Central memory CD8-positive, alpha-beta T cell (primary cell): ENCODE measurements at regions not wholly inside any gene's neighbourhood (a gene's known extent, or its start where the extent isn't known, plus 50 kb on each side); places are given as distances from the start of the nearest gene placed in this dataset.

Source experiments
- ATAC-seq: fragments of 150-1000 bp; cut with Tn5 transposase; replicated peaks from 2 replicates; pipeline ENCODE4 v1.10.0; 2022; ENCODE audit warnings: mild to moderate bottlenecking, moderate FRiP score, moderate number of reproducible peaks; ENCODE audit not compliant: poor library complexity, severe bottlenecking; ENCODE audit errors: extremely low read depth
- DNase-seq, 2 donors: peaks; one replicate each; pipeline ENCODE4 v3.0.0; 2021; ENCODE audit warnings: low spot score in 2 of 2
- H3K27ac Mint-ChIP-seq: one replicate; pipeline ENCODE4 v1.8.0; 2022; ENCODE audit warnings: low read depth, mild to moderate bottlenecking, moderate library complexity, mixed read lengths
- H3K27me3 Mint-ChIP-seq: one replicate; pipeline ENCODE4 v1.8.0; 2022; ENCODE audit warnings: mixed read lengths
- H3K36me3 Mint-ChIP-seq: one replicate; pipeline ENCODE4 v1.8.0; 2022; ENCODE audit warnings: mild to moderate bottlenecking, moderate library complexity, mixed read lengths; ENCODE audit not compliant: insufficient read depth
- H3K4me1 Mint-ChIP-seq: one replicate; pipeline ENCODE4 v1.8.0; 2022; ENCODE audit warnings: mixed read lengths
- H3K4me3 Mint-ChIP-seq: one replicate; pipeline ENCODE4 v1.8.0; 2022; ENCODE audit warnings: mild to moderate bottlenecking, moderate library complexity, mixed read lengths
- H3K9me3 Mint-ChIP-seq: one replicate; pipeline ENCODE4 v1.8.0; 2022; ENCODE audit warnings: mixed read lengths

DNA sequence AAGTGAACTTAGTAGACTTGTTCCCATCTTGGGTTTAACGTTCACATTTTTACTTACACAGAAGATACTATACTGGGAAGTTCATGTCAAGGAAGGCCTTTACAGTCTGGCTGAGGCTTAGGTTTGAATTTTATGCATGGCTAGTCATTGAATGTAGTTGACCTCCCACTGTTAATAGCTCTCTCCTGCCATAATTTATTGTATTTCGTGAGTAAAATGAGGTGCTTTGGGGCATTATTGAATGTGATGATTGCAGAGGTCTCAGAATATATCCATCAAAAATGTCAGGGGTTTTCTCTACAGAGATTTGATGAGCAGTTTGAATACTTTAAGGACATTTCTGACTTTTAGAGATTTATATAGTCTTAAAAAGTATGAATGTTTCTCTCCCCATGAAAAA is 356.6 kb upstream of the GRM7 start:
- H3K9me3 Mint-ChIP-seq, result peaks cover 33% of the 10 kb centered on the region
- H3K36me3 Mint-ChIP-seq, result no peaks in the 10 kb centered on the region
- no peaks in the 10 kb centered on the region for H3K27me3 Mint-ChIP-seq
- DNase-seq (no peak), ATAC-seq (no peak)
- H3K4me1 Mint-ChIP-seq, result no peaks in the 10 kb centered on the region
- no peak overlapping the region for H3K27ac Mint-ChIP-seq
- H3K4me3 Mint-ChIP-seq, result no peak overlapping the region

GRCh38 chr3:6504834-6505233 is 356.1 kb upstream of the GRM7 start:
- Mint-ChIP-seq H3K27me3 (no peaks in the 10 kb centered on the region), H3K9me3 (peaks cover 33% of the 10 kb centered on the region), H3K4me1 (no peaks in the 10 kb centered on the region), H3K4me3 (no peak overlapping the region), H3K36me3 (no peaks in the 10 kb centered on the region), H3K27ac (no peak overlapping the region)
- DNase-seq, result no peak
- ATAC-seq, result no peak

DNA sequence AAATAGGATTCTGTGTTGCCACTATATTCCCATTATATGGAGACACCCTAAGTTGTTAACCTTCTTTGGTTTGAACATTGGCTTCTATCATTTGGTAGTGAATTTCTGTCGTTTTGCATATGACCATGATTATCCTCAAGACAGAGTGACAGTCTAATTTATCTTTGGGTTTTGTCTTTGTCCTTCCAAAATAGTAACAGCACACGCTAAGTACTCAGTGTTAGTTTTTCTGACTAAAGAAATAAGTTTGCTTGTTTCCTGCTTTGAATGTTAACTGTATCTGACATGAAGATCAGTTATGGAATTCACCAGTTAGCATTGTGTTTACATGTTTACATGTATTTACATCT is 352.5 kb upstream of the GRM7 start:
- no peaks in the 10 kb centered on the region for H3K36me3 Mint-ChIP-seq
- no peak overlapping the region for H3K4me3 Mint-ChIP-seq
- peaks cover 21% of the 10 kb centered on the region for H3K9me3 Mint-ChIP-seq
- no peak for ATAC-seq
- H3K4me1 Mint-ChIP-seq, result no peaks in the 10 kb centered on the region
- no peaks in the 10 kb centered on the region for H3K27me3 Mint-ChIP-seq
- DNase-seq, result no peak
- no peak overlapping the region for H3K27ac Mint-ChIP-seq

DNA sequence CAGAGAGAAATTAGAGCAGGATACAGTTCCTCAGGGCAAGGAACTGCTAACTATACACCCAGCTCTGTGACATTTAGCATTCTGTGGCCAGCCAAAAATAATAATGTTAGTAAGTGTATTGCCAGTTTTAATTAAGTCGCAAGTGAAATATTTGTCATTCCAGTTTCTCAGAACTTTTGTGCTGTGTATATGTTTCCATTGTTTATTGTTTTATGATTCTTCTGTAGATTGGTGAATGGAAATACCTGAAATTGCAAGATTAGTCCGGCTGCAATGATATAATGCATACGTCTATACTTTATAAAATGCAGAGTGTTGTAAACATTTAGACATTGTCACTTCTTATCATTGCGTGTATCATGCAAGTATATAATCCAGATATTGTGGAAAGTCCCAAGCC is 351.3 kb upstream of the GRM7 start:
- no peaks in the 10 kb centered on the region for H3K4me1 Mint-ChIP-seq
- H3K9me3 Mint-ChIP-seq, result peaks cover 20% of the 10 kb centered on the region
- H3K27me3 Mint-ChIP-seq, result no peaks in the 10 kb centered on the region
- DNase-seq (no peak), ATAC-seq (no peak)
- H3K27ac Mint-ChIP-seq, result no peak overlapping the region
- no peak overlapping the region for H3K4me3 Mint-ChIP-seq
- H3K36me3 Mint-ChIP-seq, result no peaks in the 10 kb centered on the region

- Mint-ChIP-seq H3K4me1 (no peaks in the 10 kb centered on the region), H3K27me3 (no peaks in the 10 kb centered on the region), H3K36me3 (no peaks in the 10 kb centered on the region), H3K9me3 (peaks cover 22% of the 10 kb centered on the region), H3K4me3 (no peak overlapping the region), H3K27ac (no peak overlapping the region)
- ATAC-seq (no peak), DNase-seq (no peak)
Measured at GRCh38 chr3:6510713-6511112, 350.2 kb upstream of the GRM7 start.

- H3K27ac Mint-ChIP-seq, result no peak overlapping the region
- no peaks in the 10 kb centered on the region for H3K36me3 Mint-ChIP-seq
- no peaks in the 10 kb centered on the region for H3K4me1 Mint-ChIP-seq
- no peak for ATAC-seq
- no peaks in the 10 kb centered on the region for H3K27me3 Mint-ChIP-seq
- no peak for DNase-seq
- H3K9me3 Mint-ChIP-seq, result peaks cover 17% of the 10 kb centered on the region
- no peak overlapping the region for H3K4me3 Mint-ChIP-seq
Measured at GRCh38 chr3:6512172-6512800, 348.6 kb upstream of the GRM7 start.

DNA sequence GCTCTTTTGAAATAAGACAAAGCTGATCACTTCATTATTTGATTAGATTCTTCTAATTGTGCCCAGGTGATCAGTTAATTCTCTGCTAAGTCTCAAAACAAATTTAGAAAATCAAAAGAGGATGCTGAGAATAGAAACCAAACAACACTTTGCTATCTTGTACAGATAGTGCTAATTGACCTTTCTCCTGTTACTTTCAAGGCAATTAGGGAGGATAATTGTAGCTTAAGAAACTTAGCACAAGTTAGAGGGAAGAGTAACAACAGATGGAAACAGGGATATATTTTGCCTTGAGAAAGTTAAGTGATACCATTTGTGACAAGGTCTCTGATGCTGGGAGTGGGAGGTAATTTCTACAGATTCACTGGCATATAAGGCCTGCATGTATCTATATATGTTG is 344.8 kb upstream of the GRM7 start:
- Mint-ChIP-seq H3K27ac (no peak overlapping the region), H3K36me3 (no peaks in the 10 kb centered on the region), H3K4me3 (no peak overlapping the region), H3K27me3 (no peaks in the 10 kb centered on the region), H3K4me1 (no peaks in the 10 kb centered on the region), H3K9me3 (peaks cover 21% of the 10 kb centered on the region)
- no peak for DNase-seq
- no peak for ATAC-seq

- H3K27me3 Mint-ChIP-seq, result no peaks in the 10 kb centered on the region
- DNase-seq (no peak), ATAC-seq (no peak)
- no peak overlapping the region for H3K4me3 Mint-ChIP-seq
- H3K9me3 Mint-ChIP-seq, result peaks cover 21% of the 10 kb centered on the region
- H3K4me1 Mint-ChIP-seq, result no peaks in the 10 kb centered on the region
- no peaks in the 10 kb centered on the region for H3K36me3 Mint-ChIP-seq
- H3K27ac Mint-ChIP-seq, result no peak overlapping the region
Measured at GRCh38 chr3:6516694-6517093, 344.2 kb upstream of the GRM7 start.

DNA sequence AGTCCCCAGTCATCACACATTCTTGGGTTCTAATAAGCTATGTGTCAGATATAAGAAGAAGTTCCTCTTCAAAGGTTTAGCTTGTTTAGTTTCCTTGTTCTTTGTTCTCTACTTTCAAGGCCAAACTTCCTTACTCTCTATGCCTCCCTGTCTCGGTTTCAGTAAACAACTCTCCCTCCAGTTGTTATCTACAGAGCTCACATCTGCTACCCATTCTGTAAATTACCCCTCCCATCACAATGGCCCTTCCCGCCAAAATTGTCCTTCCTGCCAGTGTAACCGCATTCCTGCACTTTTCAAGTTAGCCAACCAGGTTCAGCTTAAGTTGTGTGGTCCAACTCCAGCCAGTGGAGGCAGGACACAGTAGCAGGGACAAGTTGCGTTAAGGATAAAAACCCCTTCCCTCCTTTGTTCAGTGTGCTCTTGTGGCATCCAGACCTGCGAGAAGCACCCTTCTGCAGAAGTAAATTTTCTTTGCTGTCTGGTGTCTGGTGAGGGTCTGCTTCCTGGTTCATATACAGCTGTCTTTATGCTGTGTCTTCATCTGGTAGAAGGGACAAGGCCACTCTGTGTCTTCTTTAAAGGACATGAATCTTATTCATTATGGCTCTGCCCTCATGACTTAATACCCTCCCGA is 342.1 kb upstream of the GRM7 start:
- Mint-ChIP-seq H3K4me3 (no peak overlapping the region), H3K36me3 (no peaks in the 10 kb centered on the region), H3K27me3 (no peaks in the 10 kb centered on the region), H3K27ac (no peak overlapping the region), H3K9me3 (peaks cover 21% of the 10 kb centered on the region), H3K4me1 (no peaks in the 10 kb centered on the region)
- DNase-seq, result no peak
- ATAC-seq, result no peak

- peaks cover 10% of the 10 kb centered on the region for H3K9me3 Mint-ChIP-seq
- no peaks in the 10 kb centered on the region for H3K4me1 Mint-ChIP-seq
- no peak overlapping the region for H3K27ac Mint-ChIP-seq
- no peaks in the 10 kb centered on the region for H3K36me3 Mint-ChIP-seq
- no peaks in the 10 kb centered on the region for H3K27me3 Mint-ChIP-seq
- H3K4me3 Mint-ChIP-seq, result no peak overlapping the region
- DNase-seq (no peak), ATAC-seq (no peak)
Measured at GRCh38 chr3:6521369-6522113, 339.4 kb upstream of the GRM7 start.

- H3K27ac Mint-ChIP-seq, result no peak overlapping the region
- peaks cover 10% of the 10 kb centered on the region for H3K9me3 Mint-ChIP-seq
- no peaks in the 10 kb centered on the region for H3K4me1 Mint-ChIP-seq
- DNase-seq (no peak), ATAC-seq (no peak)
- H3K27me3 Mint-ChIP-seq, result no peaks in the 10 kb centered on the region
- H3K4me3 Mint-ChIP-seq, result no peak overlapping the region
- no peaks in the 10 kb centered on the region for H3K36me3 Mint-ChIP-seq
Measured at GRCh38 chr3:6522191-6522590, 338.7 kb upstream of the GRM7 start.

GRCh38 chr3:6523043-6523442 is 337.9 kb upstream of the GRM7 start:
- Mint-ChIP-seq H3K4me1 (no peaks in the 10 kb centered on the region), H3K27me3 (no peaks in the 10 kb centered on the region), H3K4me3 (no peak overlapping the region), H3K9me3 (peaks cover 5% of the 10 kb centered on the region), H3K27ac (no peak overlapping the region), H3K36me3 (no peaks in the 10 kb centered on the region)
- ATAC-seq (no peak), DNase-seq (no peak)

DNA sequence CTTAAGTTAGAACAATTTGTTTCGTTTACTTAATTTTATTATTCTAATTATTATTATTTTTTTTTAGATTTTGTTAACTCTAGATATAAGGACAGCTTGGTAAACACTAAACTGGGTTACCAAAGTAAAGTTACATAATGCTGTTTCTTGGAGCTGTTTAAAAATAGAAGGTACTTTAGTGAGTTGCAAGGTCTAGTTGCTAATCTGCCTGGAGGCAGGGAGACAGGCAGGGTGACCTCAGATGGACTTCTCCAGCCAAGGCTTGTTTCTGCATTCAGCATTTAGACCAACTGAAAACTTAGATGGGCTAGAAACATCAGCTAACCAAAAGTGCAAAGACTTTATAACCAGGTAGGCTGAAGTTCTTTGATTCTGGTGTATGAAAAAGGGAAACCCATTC is 336.4 kb upstream of the GRM7 start:
- no peak for ATAC-seq
- Mint-ChIP-seq H3K9me3 (peaks cover 5% of the 10 kb centered on the region), H3K27me3 (no peaks in the 10 kb centered on the region), H3K4me1 (no peaks in the 10 kb centered on the region), H3K36me3 (no peaks in the 10 kb centered on the region), H3K27ac (no peak overlapping the region), H3K4me3 (no peak overlapping the region)
- no peak for DNase-seq
